ENCODE measurements at regions not wholly inside any gene's neighbourhood (a gene's known extent, or its start where the extent isn't known, plus 50 kb on each side); places are given as distances from the start of the nearest gene placed in this dataset.
A peak's percentile ranks its signal among the peaks of the same experiment; 100 is the strongest.

- Histone ChIP-seq H3K4me1 (ENCODE audit: control insufficient read depth in 1 of 2, extremely low read depth in 1 of 2, insufficient read depth in 2 of 2, low read length in 2 of 2) (no peaks in the 10 kb centered on the region), H3K27me3 (replicated peaks in 1 of 2; ENCODE audit: control insufficient read depth in 2 of 2, extremely low read depth in 1 of 2, insufficient read depth in 2 of 2, low read length in 1 of 2) (no peaks in the 10 kb centered on the region), H3K36me3 (ENCODE audit: control insufficient read depth in 2 of 2, extremely low read depth in 1 of 2, insufficient read depth in 1 of 2, low read length in 1 of 2) (no peaks in the 10 kb centered on the region), H3K9me3 (no peaks in the 10 kb centered on the region), H3K27ac (ENCODE audit: low read length) (no peak overlapping the region), H3K4me3 (ENCODE audit: control insufficient read depth in 1 of 2, extremely low read depth in 1 of 2, low read length in 1 of 2) (no peak overlapping the region)
- ChIA-PET POLR2A (interaction anchor here in 1 of 2 donors (0.6 kb wide), 1 partner anchor 122 kb away, joined by 3 read pairs; no protein-coding TSS in a partner anchor), CTCF (no interaction called here)
- Mint-ChIP-seq H3K27me3 (peaks cover 0 to 2% of the 10 kb centered on the region in 2 donors), H3K4me3 (no peak overlapping the region), H3K27ac (no peak overlapping the region), H3K9me3 (no peaks in the 10 kb centered on the region), H3K36me3 (no peaks in the 10 kb centered on the region), H3K4me1 (no peaks in the 10 kb centered on the region)
- DNase-seq (no peak), ATAC-seq (replicated peaks in 1 of 4) (no peak)
- no CpG with 5 or more reads among the region's 2 CpGs for WGBS (ENCODE audit: insufficient coverage)
These were observed 84.1 kb upstream of the PIK3CG start for GRCh38 chr7:106781007-106781406.

- H3K4me1 Mint-ChIP-seq = no peaks in the 10 kb centered on the region
- no CpG with 5 or more reads among the region's 1 CpG for WGBS (ENCODE audit: insufficient coverage)
- Histone ChIP-seq H3K27me3 (replicated peaks in 1 of 2; ENCODE audit: control insufficient read depth in 2 of 2, extremely low read depth in 1 of 2, insufficient read depth in 2 of 2, low read length in 1 of 2) (no peaks in the 10 kb centered on the region), H3K4me3 (ENCODE audit: control insufficient read depth in 1 of 2, extremely low read depth in 1 of 2, low read length in 1 of 2) (no peak overlapping the region), H3K4me1 (ENCODE audit: control insufficient read depth in 1 of 2, extremely low read depth in 1 of 2, insufficient read depth in 2 of 2, low read length in 2 of 2) (no peaks in the 10 kb centered on the region), H3K36me3 (ENCODE audit: control insufficient read depth in 2 of 2, extremely low read depth in 1 of 2, insufficient read depth in 1 of 2, low read length in 1 of 2) (no peaks in the 10 kb centered on the region), H3K27ac (ENCODE audit: low read length) (no peak overlapping the region), H3K9me3 (no peaks in the 10 kb centered on the region)
- H3K4me3 Mint-ChIP-seq = no peak overlapping the region
- H3K27ac Mint-ChIP-seq = no peak overlapping the region
- DNase-seq (no peak), ATAC-seq (replicated peaks in 1 of 4) (no peak)
- no peaks in the 10 kb centered on the region for H3K9me3 Mint-ChIP-seq
- no peaks in the 10 kb centered on the region for H3K27me3 Mint-ChIP-seq
- ChIA-PET CTCF (interaction anchor here in 1 of 2 donors (0.5 kb wide), 1 partner anchor 1097 kb away, joined by 3 read pairs; no protein-coding TSS in a partner anchor), POLR2A (no interaction called here)
- H3K36me3 Mint-ChIP-seq = no peaks in the 10 kb centered on the region
These were observed 83.1 kb upstream of the PIK3CG start for GRCh38 chr7:106781828-106782544.

- Mint-ChIP-seq H3K4me3 (no peak overlapping the region), H3K27me3 (no peaks in the 10 kb centered on the region), H3K36me3 (no peaks in the 10 kb centered on the region), H3K4me1 (peaks cover 0 to under 1% (median 0%) of the 10 kb centered on the region in 3 donors), H3K9me3 (no peaks in the 10 kb centered on the region), H3K27ac (no peak overlapping the region)
- no peak for DNase-seq
- POLR2A ChIA-PET = no interaction called here
- no CpG with 5 or more reads among the region's 1 CpG for WGBS (ENCODE audit: insufficient coverage)
- ATAC-seq (replicated peaks in 1 of 4) = no peak
- no peak overlapping the region for H3K4me3 ChIP-seq (ENCODE audit: control insufficient read depth in 1 of 2, extremely low read depth in 1 of 2, low read length in 1 of 2)
- H3K4me1 ChIP-seq (ENCODE audit: control insufficient read depth in 1 of 2, extremely low read depth in 1 of 2, insufficient read depth in 2 of 2, low read length in 2 of 2) = no peaks in the 10 kb centered on the region
- no peaks in the 10 kb centered on the region for H3K27me3 ChIP-seq (replicated peaks in 1 of 2; ENCODE audit: control insufficient read depth in 2 of 2, extremely low read depth in 1 of 2, insufficient read depth in 2 of 2, low read length in 1 of 2)
- H3K27ac ChIP-seq (ENCODE audit: low read length) = no peak overlapping the region
- H3K9me3 ChIP-seq = no peaks in the 10 kb centered on the region
- no peaks in the 10 kb centered on the region for H3K36me3 ChIP-seq (ENCODE audit: control insufficient read depth in 2 of 2, extremely low read depth in 1 of 2, insufficient read depth in 1 of 2, low read length in 1 of 2)
- CTCF ChIA-PET = no interaction called here
These were observed 81.8 kb upstream of the PIK3CG start for GRCh38 chr7:106783286-106783685.

- ChIA-PET POLR2A (no interaction called here), CTCF (interaction anchor here (0.7 to 1.8 kb wide), 3 partner anchors 36 to 362 kb away, joined by 3 to 5 read pairs (median 4); no protein-coding TSS in a partner anchor)
- Histone ChIP-seq H3K4me1 (ENCODE audit: control insufficient read depth in 1 of 2, extremely low read depth in 1 of 2, insufficient read depth in 2 of 2, low read length in 2 of 2) (no peaks in the 10 kb centered on the region), H3K27me3 (replicated peaks in 1 of 2; ENCODE audit: control insufficient read depth in 2 of 2, extremely low read depth in 1 of 2, insufficient read depth in 2 of 2, low read length in 1 of 2) (no peaks in the 10 kb centered on the region), H3K9me3 (no peaks in the 10 kb centered on the region), H3K27ac (ENCODE audit: low read length) (no peak overlapping the region), H3K4me3 (ENCODE audit: control insufficient read depth in 1 of 2, extremely low read depth in 1 of 2, low read length in 1 of 2) (no peak overlapping the region), H3K36me3 (ENCODE audit: control insufficient read depth in 2 of 2, extremely low read depth in 1 of 2, insufficient read depth in 1 of 2, low read length in 1 of 2) (no peaks in the 10 kb centered on the region)
- Mint-ChIP-seq H3K4me3 (no peak overlapping the region), H3K27me3 (no peaks in the 10 kb centered on the region), H3K9me3 (no peaks in the 10 kb centered on the region), H3K4me1 (peaks cover 3 to 5% (median 5%) of the 10 kb centered on the region in 3 donors), H3K36me3 (no peaks in the 10 kb centered on the region), H3K27ac (no peak overlapping the region)
- no CpG with 5 or more reads among the region's 1 CpG for WGBS (ENCODE audit: insufficient coverage)
- ATAC-seq (replicated peaks in 1 of 4) (peak in 3 of 4 experiments; percentile 62 to 74 (median 64)), DNase-seq (peak in 8 of 35 experiments; percentile 11 to 45 (median 18))
These were observed 76.4 kb upstream of the PIK3CG start for GRCh38 chr7:106788637-106789036.

GRCh38 chr7:106791526-106791925 is 73.6 kb upstream of the PIK3CG start:
- Histone ChIP-seq H3K9me3 (no peaks in the 10 kb centered on the region), H3K27ac (ENCODE audit: low read length) (no peak overlapping the region), H3K27me3 (replicated peaks in 1 of 2; ENCODE audit: control insufficient read depth in 2 of 2, extremely low read depth in 1 of 2, insufficient read depth in 2 of 2, low read length in 1 of 2) (no peaks in the 10 kb centered on the region), H3K4me1 (ENCODE audit: control insufficient read depth in 1 of 2, extremely low read depth in 1 of 2, insufficient read depth in 2 of 2, low read length in 2 of 2) (no peaks in the 10 kb centered on the region), H3K36me3 (ENCODE audit: control insufficient read depth in 2 of 2, extremely low read depth in 1 of 2, insufficient read depth in 1 of 2, low read length in 1 of 2) (no peaks in the 10 kb centered on the region), H3K4me3 (ENCODE audit: control insufficient read depth in 1 of 2, extremely low read depth in 1 of 2, low read length in 1 of 2) (no peak overlapping the region)
- 40% methylated on average over 1 of the region's 4 CpGs for whole genome bisulfite sequencing (ENCODE audit: insufficient coverage)
- no peaks in the 10 kb centered on the region for H3K9me3 Mint-ChIP-seq
- DNase-seq = no peak
- ChIA-PET CTCF (interaction anchor here (0.5 to 1.1 kb wide), 15 partner anchors 10 to 918 kb away, joined by 3 to 13 read pairs (median 4); no protein-coding TSS in a partner anchor), POLR2A (interaction anchor here in 1 of 2 donors (0.6 kb wide), 1 partner anchor 361 kb away, joined by 6 read pairs; no protein-coding TSS in a partner anchor)
- ATAC-seq (replicated peaks in 1 of 4) = no peak
- no peak overlapping the region for H3K27ac Mint-ChIP-seq
- H3K4me3 Mint-ChIP-seq = no peak overlapping the region
- no peaks in the 10 kb centered on the region for H3K36me3 Mint-ChIP-seq
- no peaks in the 10 kb centered on the region for H3K27me3 Mint-ChIP-seq
- H3K4me1 Mint-ChIP-seq = peaks cover 3 to 5% (median 5%) of the 10 kb centered on the region in 3 donors

GRCh38 chr7:106792233-106792926 is 72.7 kb upstream of the PIK3CG start:
- DNase-seq = no peak
- WGBS (ENCODE audit: insufficient coverage) = 69% methylated on average over 6 of the region's 8 CpGs
- ChIA-PET CTCF (interaction anchor here (0.6 to 3.5 kb wide), 21 partner anchors 18 to 562 kb away, joined by 3 to 59 read pairs (median 4); partner anchors contain the start of gene HBP1 (in 1 of the 2)), POLR2A (interaction anchor here in 1 of 2 donors (1.0 kb wide), 1 partner anchor 377 kb away, joined by 3 read pairs; no protein-coding TSS in a partner anchor)
- Histone ChIP-seq H3K4me1 (ENCODE audit: control insufficient read depth in 1 of 2, extremely low read depth in 1 of 2, insufficient read depth in 2 of 2, low read length in 2 of 2) (no peaks in the 10 kb centered on the region), H3K27ac (ENCODE audit: low read length) (no peak overlapping the region), H3K4me3 (ENCODE audit: control insufficient read depth in 1 of 2, extremely low read depth in 1 of 2, low read length in 1 of 2) (no peak overlapping the region), H3K9me3 (no peaks in the 10 kb centered on the region), H3K27me3 (replicated peaks in 1 of 2; ENCODE audit: control insufficient read depth in 2 of 2, extremely low read depth in 1 of 2, insufficient read depth in 2 of 2, low read length in 1 of 2) (no peaks in the 10 kb centered on the region), H3K36me3 (ENCODE audit: control insufficient read depth in 2 of 2, extremely low read depth in 1 of 2, insufficient read depth in 1 of 2, low read length in 1 of 2) (no peaks in the 10 kb centered on the region)
- no peak overlapping the region for H3K4me3 Mint-ChIP-seq
- H3K9me3 Mint-ChIP-seq = no peaks in the 10 kb centered on the region
- no peaks in the 10 kb centered on the region for H3K36me3 Mint-ChIP-seq
- H3K27me3 Mint-ChIP-seq = no peaks in the 10 kb centered on the region
- no peak overlapping the region for H3K27ac Mint-ChIP-seq
- no peak for ATAC-seq (replicated peaks in 1 of 4)
- H3K4me1 Mint-ChIP-seq = peaks cover 3 to 5% (median 5%) of the 10 kb centered on the region in 3 donors
